Breast epithelium (tissue), 3 donors: ENCODE measurements at regions not wholly inside any gene's neighbourhood (a gene's known extent, or its start where the extent isn't known, plus 50 kb on each side); places are given as distances from the start of the nearest gene placed in this dataset.

Source experiments
- POLR2A ChIP-seq: fragments of 450-650 bp; IDR thresholded peaks from one replicate; pipeline ENCODE4 v1.6.1; 2016; ENCODE audit warnings: antibody characterized with exemption, mild to moderate bottlenecking, moderate library complexity
- TF ChIP-seq, protein P1 (sequence below), 3 donors: fragments of 450-650 bp; IDR thresholded peaks; one replicate each; pipeline ENCODE4 v1.5.1; 2016 to 2017; ENCODE audit warnings: antibody characterized with exemption in 3 of 3, mild to moderate bottlenecking in 3 of 3, moderate library complexity in 3 of 3

DNA sequence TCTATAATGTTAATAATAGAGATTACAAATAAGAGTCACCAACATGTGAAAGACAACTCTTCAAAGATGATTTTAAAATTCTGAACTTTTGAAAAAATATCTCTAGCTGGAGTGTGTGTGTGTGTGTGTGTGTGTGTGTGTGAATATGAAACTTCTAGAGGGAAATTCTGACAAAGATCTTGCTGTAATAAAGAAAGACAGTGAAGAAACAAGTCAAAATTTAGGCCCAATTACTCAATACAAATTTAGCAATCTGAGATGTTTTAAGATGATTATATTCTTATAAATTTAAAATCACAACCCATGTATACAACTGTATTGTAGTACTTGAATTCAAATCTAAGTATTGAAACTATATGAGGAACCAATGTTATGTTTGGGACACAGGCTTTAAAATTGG, 57.2 kb upstream of the UGP2 start:
- TF ChIP-seq, protein P1, sequence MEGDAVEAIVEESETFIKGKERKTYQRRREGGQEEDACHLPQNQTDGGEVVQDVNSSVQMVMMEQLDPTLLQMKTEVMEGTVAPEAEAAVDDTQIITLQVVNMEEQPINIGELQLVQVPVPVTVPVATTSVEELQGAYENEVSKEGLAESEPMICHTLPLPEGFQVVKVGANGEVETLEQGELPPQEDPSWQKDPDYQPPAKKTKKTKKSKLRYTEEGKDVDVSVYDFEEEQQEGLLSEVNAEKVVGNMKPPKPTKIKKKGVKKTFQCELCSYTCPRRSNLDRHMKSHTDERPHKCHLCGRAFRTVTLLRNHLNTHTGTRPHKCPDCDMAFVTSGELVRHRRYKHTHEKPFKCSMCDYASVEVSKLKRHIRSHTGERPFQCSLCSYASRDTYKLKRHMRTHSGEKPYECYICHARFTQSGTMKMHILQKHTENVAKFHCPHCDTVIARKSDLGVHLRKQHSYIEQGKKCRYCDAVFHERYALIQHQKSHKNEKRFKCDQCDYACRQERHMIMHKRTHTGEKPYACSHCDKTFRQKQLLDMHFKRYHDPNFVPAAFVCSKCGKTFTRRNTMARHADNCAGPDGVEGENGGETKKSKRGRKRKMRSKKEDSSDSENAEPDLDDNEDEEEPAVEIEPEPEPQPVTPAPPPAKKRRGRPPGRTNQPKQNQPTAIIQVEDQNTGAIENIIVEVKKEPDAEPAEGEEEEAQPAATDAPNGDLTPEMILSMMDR (IDR thresholded peaks at IDR 0.05), result no peak
- TF ChIP-seq POLR2A, result no peak
